KG1 (cell line): ENCODE measurements at regions not wholly inside any gene's neighbourhood (a gene's known extent, or its start where the extent isn't known, plus 50 kb on each side); places are given as distances from the start of the nearest gene placed in this dataset.

Experiments used
- DNase-seq: peaks from one replicate; lab custom pipeline; 2025; lab: John Stamatoyannopoulos, UW

DNA sequence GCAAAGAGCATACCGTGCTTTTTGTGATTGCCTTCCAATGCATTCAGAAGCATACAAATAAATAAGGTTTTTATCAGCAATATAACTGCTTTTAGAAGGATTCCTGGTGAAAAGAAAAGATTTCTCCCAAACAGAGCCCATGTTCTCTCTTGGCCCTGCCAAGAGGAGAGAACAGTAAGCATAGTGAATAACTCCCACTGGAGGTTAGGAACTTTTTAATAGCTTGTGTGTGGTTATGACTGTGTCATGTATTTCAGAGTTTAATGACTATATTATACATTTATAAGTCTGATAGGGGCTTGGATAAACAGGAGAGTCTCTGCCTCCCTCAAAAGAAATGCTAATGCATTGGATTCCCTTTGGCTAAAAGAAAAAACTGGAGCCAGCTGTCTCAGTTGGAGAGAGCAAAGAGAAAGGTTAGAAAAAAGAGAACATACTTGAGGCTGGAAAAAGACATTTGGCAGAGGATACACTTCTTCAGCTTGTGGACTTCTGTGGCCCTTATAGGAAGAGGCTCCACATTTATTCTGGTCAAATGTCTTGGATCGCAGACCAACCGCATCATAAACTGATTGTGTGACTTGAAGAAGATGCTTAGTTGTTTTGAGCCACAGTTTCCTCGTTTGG is 63.0 kb upstream of the SPRED2 start:
- DNase-seq: no peak

DNA sequence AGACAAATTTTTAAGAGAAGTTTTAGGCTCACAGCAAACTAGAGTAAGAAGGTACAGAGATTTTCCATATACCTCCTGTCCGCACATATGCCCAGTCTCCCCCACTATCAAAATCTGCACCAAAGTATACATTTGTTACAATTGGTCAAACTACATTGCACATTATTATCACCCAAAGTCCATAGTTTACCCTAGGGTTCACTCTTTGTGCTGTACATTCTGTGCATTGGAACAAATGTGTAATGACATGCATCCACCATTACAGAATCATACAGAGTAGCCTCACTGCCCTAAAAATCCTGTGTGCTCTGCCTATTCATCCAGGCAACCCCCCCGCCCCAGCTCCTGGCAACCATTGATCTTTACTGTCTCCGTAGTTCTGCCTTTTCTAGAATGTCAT is 61.7 kb upstream of the SPRED2 start:
- DNase-seq: no peak

DNA sequence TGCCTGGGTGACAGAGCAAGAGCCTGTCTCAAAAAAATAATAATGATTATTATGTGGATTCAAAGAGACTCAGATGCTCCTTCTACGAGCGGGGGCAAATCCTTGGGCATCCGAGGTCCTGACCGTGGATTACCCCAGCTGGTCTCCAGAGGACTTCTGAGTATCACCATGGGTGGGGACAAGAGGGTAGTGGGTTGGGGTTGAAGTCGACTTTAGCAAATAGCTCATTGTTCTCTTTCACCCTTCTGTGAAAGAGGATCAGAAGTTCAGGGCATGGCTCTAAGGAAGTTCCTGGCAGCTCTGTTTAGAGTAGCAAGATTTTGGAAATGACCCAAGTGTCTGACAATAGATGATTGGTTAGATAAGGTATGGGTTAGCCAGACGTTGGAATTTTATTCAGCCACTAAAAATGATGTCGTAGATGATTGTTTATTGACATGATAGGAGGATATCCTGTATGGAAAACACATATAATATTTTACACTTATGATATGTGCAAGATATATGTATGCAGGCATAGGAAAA is 59.0 kb upstream of the SPRED2 start:
- DNase-seq: no peak

- no peak for DNase-seq
Measured at GRCh38 chr2:65490222-65490621, 57.8 kb upstream of the SPRED2 start.

GRCh38 chr2:65489269-65489668 is 56.9 kb upstream of the SPRED2 start:
- DNase-seq: no peak

DNA sequence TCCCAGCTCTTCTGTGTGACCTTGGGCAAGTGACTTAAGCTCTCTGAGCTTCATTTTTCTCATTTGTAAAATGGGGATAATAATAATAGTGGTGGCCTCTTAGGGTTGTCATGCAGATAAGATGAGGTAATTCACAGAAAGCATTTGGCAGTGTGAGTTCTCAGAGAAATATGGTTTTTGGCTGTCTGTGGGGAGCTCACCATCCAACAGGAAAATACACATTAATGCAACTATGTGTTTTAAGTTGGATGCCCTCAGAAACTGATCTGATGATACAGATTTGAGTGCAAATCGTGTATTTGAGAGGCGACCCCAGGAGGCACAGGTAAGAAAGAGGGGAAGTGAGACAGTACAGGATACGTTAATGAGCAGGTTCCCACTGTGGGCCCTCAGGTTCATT is 56.1 kb upstream of the SPRED2 start:
- DNase-seq: no peak

DNA sequence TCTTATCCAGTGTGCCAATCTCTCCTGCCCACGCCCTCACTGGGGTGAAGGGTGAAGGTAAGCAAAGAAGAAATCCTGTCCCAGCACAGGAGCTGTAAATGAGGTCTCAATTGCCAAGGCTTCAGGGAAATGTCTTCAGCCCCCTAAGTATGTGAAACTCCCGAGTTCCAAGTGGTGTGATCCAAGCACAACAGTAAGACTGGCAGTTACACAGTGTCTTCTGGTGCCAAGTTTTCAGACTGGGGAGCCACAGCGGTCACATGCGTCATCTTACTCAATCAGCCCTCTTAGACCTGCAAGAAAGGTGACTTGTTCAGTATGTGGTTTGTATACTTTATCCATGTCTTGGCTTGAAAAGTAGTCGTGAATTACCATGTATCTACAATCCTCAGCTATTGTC is 55.0 kb upstream of the SPRED2 start:
- no peak for DNase-seq

DNA sequence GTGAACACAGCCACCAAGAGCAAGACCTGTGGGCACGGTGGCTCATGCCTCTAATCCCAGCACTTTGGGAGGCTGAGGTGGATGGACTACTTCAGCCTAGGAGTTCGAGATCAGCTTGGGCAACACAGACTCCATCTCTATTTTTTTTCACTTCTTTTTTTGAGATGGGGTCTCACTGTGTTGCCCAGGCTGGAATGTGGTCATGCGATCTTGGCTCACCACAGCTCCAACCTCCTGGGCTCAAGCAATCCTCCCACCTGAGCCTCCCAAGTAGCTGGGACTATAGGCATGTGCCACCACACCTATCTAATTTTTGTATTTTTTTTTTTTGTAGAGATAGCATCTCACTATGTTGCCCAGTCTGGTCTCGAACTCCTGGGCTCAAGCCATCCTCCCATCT is 54.4 kb upstream of the SPRED2 start:
- no peak for DNase-seq

DNA sequence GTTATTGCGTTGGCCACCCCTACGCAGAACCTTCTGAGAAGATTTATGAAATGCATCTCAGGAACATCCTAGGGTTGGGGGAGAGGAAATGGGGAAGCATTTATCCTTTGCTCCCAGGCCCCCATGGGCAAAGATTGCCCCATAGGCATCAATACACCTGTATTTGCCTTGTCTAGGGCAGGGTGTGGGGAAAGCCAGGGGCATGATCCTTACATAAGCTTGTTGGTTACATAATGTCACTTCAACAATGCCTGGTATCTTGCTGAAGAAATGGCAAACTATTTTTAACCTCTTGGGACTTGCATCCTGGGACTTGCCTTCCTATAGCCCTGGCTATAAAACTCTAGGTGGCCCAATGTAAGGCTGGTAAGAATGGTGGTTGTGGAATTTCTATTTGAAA is 53.9 kb upstream of the SPRED2 start:
- no peak for DNase-seq

GRCh38 chr2:65485839-65486238 is 53.4 kb upstream of the SPRED2 start:
- no peak for DNase-seq

GRCh38 chr2:65483763-65484162 is 51.4 kb upstream of the SPRED2 start:
- no peak for DNase-seq

DNA sequence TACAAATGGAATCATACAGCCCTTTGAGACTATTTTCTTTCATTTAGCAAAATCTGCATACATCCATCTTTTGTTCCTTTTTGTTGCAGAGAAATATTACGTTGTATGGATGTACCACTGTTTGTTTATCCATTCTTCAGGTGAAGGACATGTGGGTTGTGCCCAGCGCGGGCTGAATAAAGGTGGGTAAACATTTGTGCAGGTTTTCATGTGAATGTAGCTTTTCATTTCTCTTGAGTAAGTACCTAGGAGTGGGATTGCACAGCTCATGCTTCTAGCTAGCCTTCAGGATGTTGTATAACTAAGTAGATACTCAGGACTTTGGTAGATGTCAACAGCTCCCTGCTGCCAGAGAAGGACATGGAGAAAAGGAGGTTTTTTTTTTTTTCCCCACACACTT is 50.6 kb upstream of the SPRED2 start:
- no peak for DNase-seq
